ENCODE measurements at regions not wholly inside any gene's neighbourhood (a gene's known extent, or its start where the extent isn't known, plus 50 kb on each side); places are given as distances from the start of the nearest gene placed in this dataset.

DNA sequence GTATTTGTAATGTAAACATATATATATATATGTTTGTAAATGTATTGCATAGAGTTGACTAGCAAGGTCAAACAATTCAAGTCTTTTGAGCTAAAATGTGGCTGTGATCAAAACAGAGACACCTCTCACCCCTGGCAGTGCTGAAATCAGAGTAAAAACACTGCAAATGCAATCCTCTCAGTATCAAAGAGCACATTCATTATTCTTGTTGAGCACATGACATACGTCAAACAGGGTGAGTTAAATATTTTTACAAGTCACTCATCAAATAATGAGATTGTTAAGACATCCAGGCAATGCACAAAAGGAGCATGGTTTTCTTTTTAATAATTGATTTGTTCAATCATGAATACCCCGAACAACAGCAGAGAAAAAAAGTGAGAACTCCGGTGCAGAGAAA, 114.1 kb upstream of the KCNIP4 start:
- Histone ChIP-seq H3K9me3 (ENCODE audit: control insufficient read depth, low read length) (no peaks in the 10 kb centered on the region), H3K4me1 (ENCODE audit: control insufficient read depth, insufficient read depth, low read length) (no peaks in the 10 kb centered on the region), H3K9ac (ENCODE audit: extremely low read depth, low read length, poor library complexity, severe bottlenecking) (no peak overlapping the region), H3K4me3 (ENCODE audit: low read length) (no peak overlapping the region), H3K36me3 (ENCODE audit: control insufficient read depth, insufficient read depth, low read length) (no peaks in the 10 kb centered on the region), H3K27me3 (ENCODE audit: control insufficient read depth, insufficient read depth, low read length, poor library complexity, severe bottlenecking) (no peaks in the 10 kb centered on the region), H3K27ac (ENCODE audit: low read depth, low read length) (no peak overlapping the region)
- Mint-ChIP-seq H3K36me3 (ENCODE audit: low read depth) (no peaks in the 10 kb centered on the region), H3K4me3 (no peak overlapping the region), H3K9me3 (no peaks in the 10 kb centered on the region), H3K4me1 (no peaks in the 10 kb centered on the region), H3K27me3 (ENCODE audit: insufficient read depth) (no peaks in the 10 kb centered on the region), H3K27ac (no peak overlapping the region)
- TF ChIP-seq, protein P1, sequence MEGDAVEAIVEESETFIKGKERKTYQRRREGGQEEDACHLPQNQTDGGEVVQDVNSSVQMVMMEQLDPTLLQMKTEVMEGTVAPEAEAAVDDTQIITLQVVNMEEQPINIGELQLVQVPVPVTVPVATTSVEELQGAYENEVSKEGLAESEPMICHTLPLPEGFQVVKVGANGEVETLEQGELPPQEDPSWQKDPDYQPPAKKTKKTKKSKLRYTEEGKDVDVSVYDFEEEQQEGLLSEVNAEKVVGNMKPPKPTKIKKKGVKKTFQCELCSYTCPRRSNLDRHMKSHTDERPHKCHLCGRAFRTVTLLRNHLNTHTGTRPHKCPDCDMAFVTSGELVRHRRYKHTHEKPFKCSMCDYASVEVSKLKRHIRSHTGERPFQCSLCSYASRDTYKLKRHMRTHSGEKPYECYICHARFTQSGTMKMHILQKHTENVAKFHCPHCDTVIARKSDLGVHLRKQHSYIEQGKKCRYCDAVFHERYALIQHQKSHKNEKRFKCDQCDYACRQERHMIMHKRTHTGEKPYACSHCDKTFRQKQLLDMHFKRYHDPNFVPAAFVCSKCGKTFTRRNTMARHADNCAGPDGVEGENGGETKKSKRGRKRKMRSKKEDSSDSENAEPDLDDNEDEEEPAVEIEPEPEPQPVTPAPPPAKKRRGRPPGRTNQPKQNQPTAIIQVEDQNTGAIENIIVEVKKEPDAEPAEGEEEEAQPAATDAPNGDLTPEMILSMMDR (conservative IDR thresholded peaks at IDR 0.05), result no peak
- DNase-seq, result no peak
- WGBS, 2 experiments (ENCODE audit: insufficient coverage in 1 of 2, insufficient read length in 1 of 2), result 20 to 56% methylated on average over 1 to 3 of the region's 3 CpGs

DNA sequence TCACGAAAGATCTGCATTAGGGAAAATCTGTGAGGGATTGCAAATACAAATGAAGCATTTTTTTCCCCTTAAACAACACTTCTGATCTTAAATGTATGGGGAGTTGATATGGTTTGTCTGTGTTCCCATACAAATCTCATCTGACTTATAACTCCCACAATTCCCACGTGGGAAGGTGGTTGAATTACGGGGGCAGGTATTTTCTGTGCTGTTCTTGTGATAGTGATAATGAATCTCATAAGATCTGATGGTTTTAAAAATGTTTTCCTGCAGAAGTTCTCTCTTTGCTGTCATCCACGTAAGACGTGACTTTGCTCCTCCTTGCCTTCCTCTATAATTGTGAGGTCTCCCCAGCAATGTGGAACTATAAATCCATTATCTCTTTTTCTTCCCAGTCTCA, 107.4 kb upstream of the KCNIP4 start:
- TF ChIP-seq, protein P1 (conservative IDR thresholded peaks at IDR 0.05), result no peak
- no peaks in the 10 kb centered on the region for H3K4me1 Mint-ChIP-seq
- H3K27ac Mint-ChIP-seq, result no peak overlapping the region
- H3K9me3 Mint-ChIP-seq, result no peaks in the 10 kb centered on the region
- no peak overlapping the region for H3K4me3 ChIP-seq (ENCODE audit: low read length)
- 80 to 92% methylated on average over 1 to 5 of the region's 5 CpGs for WGBS, 2 experiments (ENCODE audit: insufficient coverage in 1 of 2, insufficient read length in 1 of 2)
- no peaks in the 10 kb centered on the region for H3K27me3 Mint-ChIP-seq (ENCODE audit: insufficient read depth)
- H3K4me3 Mint-ChIP-seq, result no peak overlapping the region
- no peaks in the 10 kb centered on the region for H3K9me3 ChIP-seq (ENCODE audit: control insufficient read depth, low read length)
- no peak overlapping the region for H3K27ac ChIP-seq (ENCODE audit: low read depth, low read length)
- DNase-seq, result no peak
- H3K27me3 ChIP-seq (ENCODE audit: control insufficient read depth, insufficient read depth, low read length, poor library complexity, severe bottlenecking), result no peaks in the 10 kb centered on the region
- H3K36me3 Mint-ChIP-seq (ENCODE audit: low read depth), result no peaks in the 10 kb centered on the region
- H3K36me3 ChIP-seq (ENCODE audit: control insufficient read depth, insufficient read depth, low read length), result no peaks in the 10 kb centered on the region
- no peaks in the 10 kb centered on the region for H3K4me1 ChIP-seq (ENCODE audit: control insufficient read depth, insufficient read depth, low read length)
- no peak overlapping the region for H3K9ac ChIP-seq (ENCODE audit: extremely low read depth, low read length, poor library complexity, severe bottlenecking)

DNA sequence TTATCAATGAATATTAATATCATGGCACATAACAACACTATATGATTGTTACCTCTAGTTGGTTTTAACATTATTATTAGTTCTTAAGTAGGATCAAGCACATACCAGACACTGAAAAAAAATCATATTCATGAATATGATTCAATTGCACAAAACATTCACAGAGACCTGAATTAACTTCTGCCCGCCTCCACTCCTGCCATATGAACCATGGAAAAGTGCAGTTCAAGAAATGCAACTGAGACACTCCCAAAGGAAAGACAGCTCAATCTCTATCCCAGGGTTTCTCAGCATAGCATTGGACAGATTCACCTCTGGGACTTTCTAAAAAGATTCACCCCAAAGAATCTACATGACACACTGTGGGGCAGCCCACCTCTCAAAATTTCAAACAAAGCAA, 103.5 kb upstream of the KCNIP4 start:
- H3K36me3 ChIP-seq (ENCODE audit: control insufficient read depth, insufficient read depth, low read length), result no peaks in the 10 kb centered on the region
- no peak overlapping the region for H3K4me3 ChIP-seq (ENCODE audit: low read length)
- no peak overlapping the region for H3K4me3 Mint-ChIP-seq
- H3K27me3 Mint-ChIP-seq (ENCODE audit: insufficient read depth), result no peaks in the 10 kb centered on the region
- H3K36me3 Mint-ChIP-seq (ENCODE audit: low read depth), result no peaks in the 10 kb centered on the region
- WGBS, 2 experiments (ENCODE audit: insufficient coverage in 1 of 2, insufficient read length in 1 of 2), result 93% methylated on average over 1 of the region's 1 CpG; no CpG with 5 or more reads in 1 of the 2 experiments
- H3K27ac ChIP-seq (ENCODE audit: low read depth, low read length), result no peak overlapping the region
- no peak for DNase-seq
- TF ChIP-seq, protein P1 (conservative IDR thresholded peaks at IDR 0.05), result no peak
- H3K4me1 ChIP-seq (ENCODE audit: control insufficient read depth, insufficient read depth, low read length), result no peaks in the 10 kb centered on the region
- H3K9me3 Mint-ChIP-seq, result peaks cover 4% of the 10 kb centered on the region
- H3K9ac ChIP-seq (ENCODE audit: extremely low read depth, low read length, poor library complexity, severe bottlenecking), result no peak overlapping the region
- no peaks in the 10 kb centered on the region for H3K9me3 ChIP-seq (ENCODE audit: control insufficient read depth, low read length)
- no peaks in the 10 kb centered on the region for H3K4me1 Mint-ChIP-seq
- H3K27me3 ChIP-seq (ENCODE audit: control insufficient read depth, insufficient read depth, low read length, poor library complexity, severe bottlenecking), result no peaks in the 10 kb centered on the region
- H3K27ac Mint-ChIP-seq, result no peak overlapping the region

All from endodermal cell (in vitro differentiated cells).